GM12864 (cell line): ENCODE measurements at regions not wholly inside any gene's neighbourhood (a gene's known extent, or its start where the extent isn't known, plus 50 kb on each side); places are given as distances from the start of the nearest gene placed in this dataset.

Experiments
- DNase-seq: peaks from one replicate; pipeline ENCODE4 v3.0.0-alpha.2; 2011; ENCODE audit warnings: low read depth
- H3K4me3 ChIP-seq: 2 replicates; pipeline ENCODE4 v1.5.1; 2011; ENCODE audit warnings: mild to moderate bottlenecking, low read depth, low read length, control low read depth
- TF ChIP-seq, protein P1 (sequence below): IDR thresholded peaks from 2 replicates; pipeline ENCODE4 v1.5.1; 2011; ENCODE audit warnings: low read depth, mild to moderate bottlenecking, moderate library complexity, low read length, control low read depth, inconsistent platforms; ENCODE audit errors: missing control alignments

DNA sequence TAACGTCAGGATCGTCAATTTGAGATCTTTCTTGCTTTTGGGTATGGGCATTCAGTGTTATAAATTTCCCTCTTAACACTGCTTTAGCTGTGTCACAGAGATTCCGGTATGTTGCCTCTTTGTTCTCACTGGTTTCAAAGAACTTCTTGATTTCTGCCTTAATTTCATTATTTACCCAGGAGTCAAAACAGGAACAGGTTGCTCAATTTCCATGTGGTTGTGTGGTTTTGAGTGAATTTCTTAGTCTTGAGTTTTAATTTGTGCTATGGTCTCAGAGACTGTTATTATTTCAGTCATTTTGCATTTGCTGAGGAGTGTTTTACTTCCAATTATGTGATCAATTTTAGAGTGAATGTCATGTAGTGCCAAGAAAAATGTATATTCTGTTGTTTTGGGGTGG lies 153.1 kb downstream of the PCDH17 start:
- TF ChIP-seq, protein P1, sequence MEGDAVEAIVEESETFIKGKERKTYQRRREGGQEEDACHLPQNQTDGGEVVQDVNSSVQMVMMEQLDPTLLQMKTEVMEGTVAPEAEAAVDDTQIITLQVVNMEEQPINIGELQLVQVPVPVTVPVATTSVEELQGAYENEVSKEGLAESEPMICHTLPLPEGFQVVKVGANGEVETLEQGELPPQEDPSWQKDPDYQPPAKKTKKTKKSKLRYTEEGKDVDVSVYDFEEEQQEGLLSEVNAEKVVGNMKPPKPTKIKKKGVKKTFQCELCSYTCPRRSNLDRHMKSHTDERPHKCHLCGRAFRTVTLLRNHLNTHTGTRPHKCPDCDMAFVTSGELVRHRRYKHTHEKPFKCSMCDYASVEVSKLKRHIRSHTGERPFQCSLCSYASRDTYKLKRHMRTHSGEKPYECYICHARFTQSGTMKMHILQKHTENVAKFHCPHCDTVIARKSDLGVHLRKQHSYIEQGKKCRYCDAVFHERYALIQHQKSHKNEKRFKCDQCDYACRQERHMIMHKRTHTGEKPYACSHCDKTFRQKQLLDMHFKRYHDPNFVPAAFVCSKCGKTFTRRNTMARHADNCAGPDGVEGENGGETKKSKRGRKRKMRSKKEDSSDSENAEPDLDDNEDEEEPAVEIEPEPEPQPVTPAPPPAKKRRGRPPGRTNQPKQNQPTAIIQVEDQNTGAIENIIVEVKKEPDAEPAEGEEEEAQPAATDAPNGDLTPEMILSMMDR: no peak
- H3K4me3 ChIP-seq: no peak overlapping the region
- DNase-seq: no peak

DNA sequence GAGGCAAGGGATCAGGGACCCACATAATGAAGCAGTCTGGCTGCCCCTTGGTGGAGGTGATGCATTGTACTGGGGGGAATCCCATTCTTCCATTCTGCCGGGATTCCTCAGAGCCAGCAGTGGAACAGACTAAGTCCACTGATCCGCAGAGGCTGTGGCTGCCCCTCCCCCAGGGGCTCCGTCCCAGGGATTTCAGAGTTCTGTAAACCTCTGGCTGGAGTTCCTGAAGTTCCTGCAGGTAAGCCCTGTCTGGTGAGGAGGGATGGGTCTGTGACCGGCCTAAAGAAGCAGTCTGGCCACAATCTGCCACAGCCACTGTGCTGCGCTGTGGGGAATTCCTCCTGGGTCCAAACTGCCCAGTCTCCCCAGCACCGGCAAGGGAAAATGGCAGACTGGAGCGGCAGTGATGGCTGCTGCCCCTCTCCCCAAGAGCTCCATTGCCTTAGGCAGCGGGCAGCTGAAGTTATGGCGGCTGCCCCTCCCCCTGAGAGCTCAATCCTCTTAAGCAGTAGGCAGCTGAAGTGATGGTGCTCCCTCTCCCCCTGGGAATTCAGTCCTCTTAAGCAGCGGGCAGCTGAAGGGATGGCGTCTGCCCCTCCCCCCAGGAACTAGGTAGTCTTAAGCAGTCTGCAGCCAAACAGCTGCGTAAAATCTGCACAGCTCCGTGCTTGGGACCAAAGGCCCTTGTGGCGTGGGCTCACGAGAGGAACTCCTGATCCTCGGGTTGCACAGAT lies 155.7 kb downstream of the PCDH17 start:
- DNase-seq: no peak
- H3K4me3 ChIP-seq: no peak overlapping the region
- TF ChIP-seq, protein P1: no peak

DNA sequence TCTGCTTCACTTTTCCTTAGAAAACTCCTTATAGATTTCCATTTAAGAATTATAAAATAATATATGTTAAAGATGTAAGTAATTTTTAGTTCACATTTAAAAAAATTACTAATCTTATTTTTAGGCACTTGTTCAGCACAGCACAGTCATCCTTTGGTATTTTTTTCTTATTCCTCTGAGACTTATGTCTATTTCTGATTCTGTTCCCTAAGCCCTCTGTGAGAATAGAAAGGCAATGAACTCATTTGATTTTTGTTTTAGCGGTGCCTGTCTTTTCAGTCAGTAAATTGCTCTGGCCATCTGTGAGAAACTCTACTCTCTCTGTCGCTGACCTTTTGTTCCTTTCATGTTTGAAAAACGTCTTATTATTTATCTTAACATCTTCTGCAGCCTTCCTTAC lies 168.1 kb downstream of the PCDH17 start:
- H3K4me3 ChIP-seq: no peak overlapping the region
- no peak for DNase-seq
- TF ChIP-seq, protein P1: no peak

DNA sequence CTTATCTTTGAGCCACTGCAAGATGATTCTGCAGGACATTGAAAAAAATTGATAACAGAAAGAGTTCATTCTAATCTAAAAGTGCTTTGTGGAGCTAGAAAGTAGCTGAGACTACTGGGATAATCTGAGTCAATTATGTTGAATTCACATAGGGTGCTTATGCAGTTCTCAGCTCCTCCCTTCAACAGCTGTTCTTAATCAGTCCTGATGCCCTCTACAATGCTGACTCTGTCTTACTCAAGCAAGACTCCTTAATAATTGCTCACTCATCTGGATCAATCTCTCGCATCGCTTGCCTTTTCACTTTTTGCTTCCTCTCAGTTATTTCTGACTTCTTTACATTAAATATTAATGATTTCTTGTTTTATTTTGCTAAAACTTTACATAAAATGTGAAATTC lies 182.1 kb downstream of the PCDH17 start:
- no peak overlapping the region for H3K4me3 ChIP-seq
- no peak for DNase-seq
- TF ChIP-seq, protein P1: no peak

DNA sequence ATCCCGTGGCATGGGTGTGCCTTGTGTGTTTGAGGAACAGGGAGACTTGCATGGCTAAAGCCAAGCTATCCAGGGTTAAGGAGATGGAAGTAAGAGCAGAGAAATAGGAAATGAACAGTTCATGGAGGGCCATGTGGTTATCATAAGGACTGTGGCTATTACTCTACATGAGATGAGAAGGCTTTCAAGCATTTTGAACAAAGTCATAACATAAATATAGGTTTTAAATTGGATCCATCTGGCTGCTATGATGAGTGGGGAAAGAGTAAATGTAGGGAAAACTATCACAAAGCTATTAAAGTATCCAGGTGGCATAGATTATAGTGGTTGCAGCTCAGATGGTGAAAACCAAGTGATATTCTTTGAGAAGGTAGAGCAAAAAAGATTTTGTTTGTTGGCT lies 184.1 kb downstream of the PCDH17 start:
- DNase-seq: no peak
- TF ChIP-seq, protein P1: no peak

DNA sequence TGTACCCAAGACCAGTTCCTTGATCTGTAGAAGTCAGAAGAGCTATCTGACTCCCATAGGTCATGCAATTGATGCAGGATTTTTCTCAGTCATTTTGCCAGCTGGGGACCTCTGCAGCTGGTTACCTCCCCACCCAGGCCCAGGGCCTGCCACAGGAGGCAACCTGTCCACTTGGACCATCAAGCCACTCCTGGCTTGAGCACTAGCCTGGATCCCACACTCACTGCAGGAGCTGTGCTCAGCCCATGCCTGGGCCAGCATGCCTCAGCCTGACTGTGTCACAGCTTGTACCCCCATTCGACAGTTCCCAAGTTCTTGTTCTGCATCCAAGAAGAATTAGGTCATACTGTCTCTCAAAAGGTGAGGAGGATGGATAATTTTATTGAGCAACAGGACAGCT lies 189.4 kb downstream of the PCDH17 start:
- no peak for DNase-seq
- TF ChIP-seq, protein P1: no peak

More for the DNA sequence above, 184.1 kb downstream of the PCDH17 start:
- H3K4me3 ChIP-seq: no peak overlapping the region

DNA sequence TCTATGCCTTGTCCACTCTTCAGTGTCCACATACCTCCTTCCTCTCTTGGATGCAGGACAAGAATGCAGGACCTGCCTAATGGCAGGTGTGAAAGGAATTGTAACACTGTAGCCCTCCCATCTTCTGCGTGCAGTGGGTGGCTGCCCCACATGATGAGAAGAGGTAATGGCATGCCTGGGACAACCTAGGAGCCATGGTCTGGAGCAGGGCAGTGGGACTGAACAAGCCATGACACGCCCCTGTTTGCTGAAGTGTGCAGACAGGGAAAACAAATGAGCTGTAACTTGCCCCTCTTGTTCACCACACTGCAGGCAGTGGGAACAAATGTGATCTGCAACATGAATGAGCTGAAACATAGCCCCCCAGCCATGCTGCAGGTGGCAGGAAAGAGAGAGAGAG lies 192.2 kb downstream of the PCDH17 start:
- no peak overlapping the region for H3K4me3 ChIP-seq
- TF ChIP-seq, protein P1: no peak

More for the DNA sequence above, 189.4 kb downstream of the PCDH17 start:
- H3K4me3 ChIP-seq: no peak overlapping the region

More for the DNA sequence above, 192.2 kb downstream of the PCDH17 start:
- no peak for DNase-seq
